ENCODE measurements at regions not wholly inside any gene's neighbourhood (a gene's known extent, or its start where the extent isn't known, plus 50 kb on each side); places are given as distances from the start of the nearest gene placed in this dataset.

- ATAC-seq: no peak
- peaks cover 8% of the 10 kb centered on the region; the same call in 2 of the 3 replicates for H3K4me1 Mint-ChIP-seq
- H3F3A ChIP-seq (replicated peaks; ENCODE audit: low read depth): no peaks in the 10 kb centered on the region
Observed at GRCh38 chr18:10241579-10241978, 212.9 kb upstream of the APCDD1 start.

More at GRCh38 chr18:10241579-10241978, 212.9 kb upstream of the APCDD1 start:
- Mint-ChIP-seq H3K36me3 (ENCODE audit: low read depth) (no peaks in the 10 kb centered on the region; the same call in 2 of the 3 replicates), H3K27me3 (ENCODE audit: insufficient read depth, low read depth, poor library complexity) (peaks cover 3% of the 10 kb centered on the region), H3K4me3 (no peak overlapping the region), H3K27ac (no peak overlapping the region), H3K9me3 (no peaks in the 10 kb centered on the region)
- no peaks in the 10 kb centered on the region for H3K27me3 ChIP-seq (ENCODE audit: insufficient read depth)
- H3K79me2 ChIP-seq (replicated peaks; ENCODE audit: insufficient read depth): no peaks in the 10 kb centered on the region
- H2AFZ ChIP-seq: 0 out of 2 replicates have a peak overlapping the region, but pooled peaks have one; percentile 43
- H4K20me1 ChIP-seq (replicated peaks; ENCODE audit: insufficient read depth): no peaks in the 10 kb centered on the region
- H3K4me2 ChIP-seq: no peak overlapping the region
- H3K4me3 ChIP-seq: no peak overlapping the region
- peaks cover 5% of the 10 kb centered on the region; the same call in 1 of the 2 replicates for H3K9me2 ChIP-seq (ENCODE audit: insufficient read depth)
- H3K36me3 ChIP-seq (ENCODE audit: insufficient read depth): no peaks in the 10 kb centered on the region
- no peaks in the 10 kb centered on the region for H3K4me1 ChIP-seq (ENCODE audit: insufficient read depth)
- no peak for TF ChIP-seq ETS1 (IDR thresholded peaks at IDR 0.05)
- no peak for TF ChIP-seq ZNF114 (CRISPR knock-in tag; IDR thresholded peaks at IDR 0.05)
- no peak for TF ChIP-seq POLR2AphosphoS5 (IDR thresholded peaks at IDR 0.05; ENCODE audit: low read depth)
- TF ChIP-seq ZNF462 (CRISPR knock-in tag; IDR thresholded peaks at IDR 0.05): no peak
- TF ChIP-seq ZNF331 (CRISPR knock-in tag; IDR thresholded peaks at IDR 0.05; ENCODE audit: low read depth): no peak
- no peak for TF ChIP-seq EZH2 (IDR thresholded peaks at IDR 0.05; ENCODE audit: low read depth, unreplicated experiment)
- no peak for TF ChIP-seq JUNB (IDR thresholded peaks at IDR 0.05; ENCODE audit: unreplicated experiment)
- no peak overlapping the region for H3K27ac ChIP-seq (ENCODE audit: low read depth)
- no peak for DNase-seq (ENCODE audit: low spot score)
